ENCODE measurements at regions not wholly inside any gene's neighbourhood (a gene's known extent, or its start where the extent isn't known, plus 50 kb on each side); places are given as distances from the start of the nearest gene placed in this dataset.

GRCh38 chr3:180755556-180755955 is 76.3 kb upstream of the CCDC39 start:
- intact Hi-C loops (cut with DNase I) = no loop called here
- Histone ChIP-seq H3K27me3 (no peaks in the 10 kb centered on the region), H3K4me1 (no peaks in the 10 kb centered on the region), H3K9me3 (peaks cover 0 to 13% (median 0%) of the 10 kb centered on the region in 12 donors), H3K4me3 (no peak overlapping the region), H3K27ac (no peak overlapping the region), H3K36me3 (no peaks in the 10 kb centered on the region)
- TF ChIP-seq CTCF (IDR thresholded peaks at IDR 0.05) (no peak), POLR2A (IDR thresholded peaks at IDR 0.05) (no peak)
- no peak for ATAC-seq
- DNase-seq = no peak
- WGBS, 4 donors = 49 to 55% (median 50%) methylated on average over 2 of the region's 2 CpGs

GRCh38 chr3:180762866-180763265 is 83.6 kb upstream of the CCDC39 start:
- no peak overlapping the region for H3K4me3 ChIP-seq
- no peaks in the 10 kb centered on the region for H3K4me1 ChIP-seq
- TF ChIP-seq POLR2A (IDR thresholded peaks at IDR 0.05) (no peak), CTCF (IDR thresholded peaks at IDR 0.05) (no peak)
- ATAC-seq (no peak), DNase-seq (no peak)
- intact Hi-C loops (cut with DNase I) = no loop called here
- peaks cover 0 to 13% (median 0%) of the 10 kb centered on the region in 12 donors for H3K9me3 ChIP-seq
- no peaks in the 10 kb centered on the region for H3K36me3 ChIP-seq
- H3K27me3 ChIP-seq = no peaks in the 10 kb centered on the region
- 50 to 61% (median 57%) methylated on average over 4 of the region's 4 CpGs for whole genome bisulfite sequencing, 4 donors
- no peak overlapping the region for H3K27ac ChIP-seq

- TF ChIP-seq CTCF (IDR thresholded peaks at IDR 0.05) (no peak), POLR2A (IDR thresholded peaks at IDR 0.05) (no peak)
- H3K27ac ChIP-seq = no peak overlapping the region
- no peaks in the 10 kb centered on the region for H3K27me3 ChIP-seq
- H3K9me3 ChIP-seq = peaks cover 0 to 4% (median 0%) of the 10 kb centered on the region in 12 donors
- DNase-seq = no peak
- no peak for ATAC-seq
- H3K4me3 ChIP-seq = no peak overlapping the region
- no peaks in the 10 kb centered on the region for H3K36me3 ChIP-seq
- 63 to 87% (median 67%) methylated on average over 1 of the region's 1 CpG for WGBS, 4 donors
- H3K4me1 ChIP-seq = no peaks in the 10 kb centered on the region
- intact Hi-C loops (cut with DNase I) = no loop called here
Observed at GRCh38 chr3:180764481-180764880, 85.2 kb upstream of the CCDC39 start.

- Histone ChIP-seq H3K9me3 (peaks cover 0 to 5% (median 0%) of the 10 kb centered on the region in 12 donors), H3K4me1 (no peaks in the 10 kb centered on the region), H3K27me3 (no peaks in the 10 kb centered on the region), H3K36me3 (no peaks in the 10 kb centered on the region), H3K4me3 (no peak overlapping the region), H3K27ac (no peak overlapping the region)
- ATAC-seq (no peak), DNase-seq (no peak)
- 71 to 87% (median 80%) methylated on average over 1 of the region's 1 CpG for WGBS, 4 donors
- intact Hi-C loops (cut with DNase I) = no loop called here
- TF ChIP-seq POLR2A (IDR thresholded peaks at IDR 0.05) (no peak), CTCF (IDR thresholded peaks at IDR 0.05) (no peak)
Observed at GRCh38 chr3:180770639-180771038, 91.3 kb upstream of the CCDC39 start.
